ENCODE measurements at regions not wholly inside any gene's neighbourhood (a gene's known extent, or its start where the extent isn't known, plus 50 kb on each side); places are given as distances from the start of the nearest gene placed in this dataset.

DNA sequence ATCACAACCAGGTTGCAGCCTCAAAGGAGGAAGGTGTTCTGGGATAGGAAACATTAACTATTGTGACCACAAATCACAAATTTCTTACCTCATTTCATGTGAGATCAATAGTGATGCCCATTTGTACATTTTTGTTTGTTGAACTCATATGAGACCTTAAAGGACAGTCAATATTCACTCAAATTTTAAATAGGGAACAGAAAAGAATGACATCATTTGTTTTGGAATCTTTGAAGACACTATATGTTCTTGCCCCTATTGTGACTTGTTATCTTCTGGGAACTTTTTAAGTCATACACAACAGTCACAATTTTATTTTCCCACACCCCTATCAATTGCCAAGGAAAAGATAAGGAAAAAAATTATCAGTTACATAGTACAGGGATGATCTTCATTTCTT lies 346.5 kb downstream of the ARAP2 start:
- TF ChIP-seq ZFX (IDR thresholded peaks at IDR 0.05; ENCODE audit: borderline replicate concordance) = no peak
- TF ChIP-seq, protein P1, sequence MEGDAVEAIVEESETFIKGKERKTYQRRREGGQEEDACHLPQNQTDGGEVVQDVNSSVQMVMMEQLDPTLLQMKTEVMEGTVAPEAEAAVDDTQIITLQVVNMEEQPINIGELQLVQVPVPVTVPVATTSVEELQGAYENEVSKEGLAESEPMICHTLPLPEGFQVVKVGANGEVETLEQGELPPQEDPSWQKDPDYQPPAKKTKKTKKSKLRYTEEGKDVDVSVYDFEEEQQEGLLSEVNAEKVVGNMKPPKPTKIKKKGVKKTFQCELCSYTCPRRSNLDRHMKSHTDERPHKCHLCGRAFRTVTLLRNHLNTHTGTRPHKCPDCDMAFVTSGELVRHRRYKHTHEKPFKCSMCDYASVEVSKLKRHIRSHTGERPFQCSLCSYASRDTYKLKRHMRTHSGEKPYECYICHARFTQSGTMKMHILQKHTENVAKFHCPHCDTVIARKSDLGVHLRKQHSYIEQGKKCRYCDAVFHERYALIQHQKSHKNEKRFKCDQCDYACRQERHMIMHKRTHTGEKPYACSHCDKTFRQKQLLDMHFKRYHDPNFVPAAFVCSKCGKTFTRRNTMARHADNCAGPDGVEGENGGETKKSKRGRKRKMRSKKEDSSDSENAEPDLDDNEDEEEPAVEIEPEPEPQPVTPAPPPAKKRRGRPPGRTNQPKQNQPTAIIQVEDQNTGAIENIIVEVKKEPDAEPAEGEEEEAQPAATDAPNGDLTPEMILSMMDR (IDR thresholded peaks at IDR 0.05) = no peak
- H3K27ac ChIP-seq = no peak overlapping the region

DNA sequence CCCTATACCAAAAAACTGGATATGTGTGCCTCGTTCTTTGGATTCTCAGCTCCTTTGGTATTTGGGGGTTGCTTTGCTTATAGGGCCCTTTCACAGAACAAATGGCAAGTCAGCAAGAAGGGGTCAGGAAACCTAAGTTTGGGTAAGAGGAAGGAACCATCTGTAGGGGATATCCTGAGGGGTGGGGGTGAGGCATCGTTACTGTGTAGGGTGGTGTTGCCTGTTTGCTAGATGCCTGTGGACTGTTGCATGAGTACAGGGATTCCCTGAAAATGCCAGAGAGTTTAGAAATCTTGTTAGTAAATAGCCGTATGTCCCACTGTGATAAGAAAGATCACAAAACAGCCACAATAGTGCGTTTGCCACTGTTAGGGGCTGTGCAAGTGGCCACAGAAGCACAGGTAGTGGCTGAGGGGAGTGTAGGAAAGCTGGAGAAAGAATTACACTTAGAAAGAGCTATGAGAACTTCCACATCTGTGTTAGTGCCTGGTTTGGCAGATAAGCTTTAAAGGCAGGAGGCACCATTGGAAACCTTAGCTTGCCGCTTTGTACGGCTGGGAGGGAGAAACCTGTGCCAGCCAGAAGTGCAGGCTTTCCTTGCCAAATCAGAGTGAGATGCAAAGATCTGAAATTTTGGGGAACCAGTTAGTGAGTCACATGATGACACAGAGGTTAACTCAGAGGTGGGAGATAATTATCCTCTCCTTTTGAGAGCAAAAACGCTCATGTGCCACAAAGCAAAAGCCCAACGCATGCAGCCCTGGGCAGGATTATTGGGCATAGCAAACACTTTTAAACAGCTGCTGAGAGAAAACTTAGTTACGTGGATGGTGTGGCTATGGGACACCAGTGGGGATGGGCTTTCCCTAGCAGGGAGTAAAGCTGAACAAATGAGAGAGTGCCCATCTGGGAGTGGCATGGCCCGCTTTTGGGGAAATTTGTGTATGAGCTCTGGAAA lies 343.7 kb downstream of the ARAP2 start:
- TF ChIP-seq ZFX (IDR thresholded peaks at IDR 0.05; ENCODE audit: borderline replicate concordance) = no peak
- TF ChIP-seq, protein P1 (IDR thresholded peaks at IDR 0.05) = no peak
- H3K27ac ChIP-seq = no peak overlapping the region

DNA sequence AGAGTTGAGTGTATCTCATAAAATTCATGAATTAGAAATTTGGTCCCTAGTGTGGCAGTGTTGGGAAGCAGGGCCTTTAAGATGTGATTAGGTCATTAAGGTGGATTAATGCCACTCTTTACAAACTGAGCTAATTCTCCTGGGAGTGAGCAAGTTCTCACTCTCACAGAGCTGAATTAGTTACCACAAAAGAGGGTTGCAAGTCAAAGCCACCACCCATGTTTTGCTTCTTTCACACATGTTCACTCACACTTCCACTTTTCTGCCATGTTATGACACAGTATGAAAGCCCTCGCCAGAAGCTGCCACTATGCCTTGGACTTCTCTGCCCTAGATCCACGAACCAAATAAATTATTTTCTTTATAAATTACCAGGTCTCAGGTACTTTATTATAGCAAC lies 332.1 kb downstream of the ARAP2 start:
- H3K27ac ChIP-seq = no peak overlapping the region
- no peak for TF ChIP-seq ZFX (IDR thresholded peaks at IDR 0.05; ENCODE audit: borderline replicate concordance)
- TF ChIP-seq, protein P1 (IDR thresholded peaks at IDR 0.05) = no peak

DNA sequence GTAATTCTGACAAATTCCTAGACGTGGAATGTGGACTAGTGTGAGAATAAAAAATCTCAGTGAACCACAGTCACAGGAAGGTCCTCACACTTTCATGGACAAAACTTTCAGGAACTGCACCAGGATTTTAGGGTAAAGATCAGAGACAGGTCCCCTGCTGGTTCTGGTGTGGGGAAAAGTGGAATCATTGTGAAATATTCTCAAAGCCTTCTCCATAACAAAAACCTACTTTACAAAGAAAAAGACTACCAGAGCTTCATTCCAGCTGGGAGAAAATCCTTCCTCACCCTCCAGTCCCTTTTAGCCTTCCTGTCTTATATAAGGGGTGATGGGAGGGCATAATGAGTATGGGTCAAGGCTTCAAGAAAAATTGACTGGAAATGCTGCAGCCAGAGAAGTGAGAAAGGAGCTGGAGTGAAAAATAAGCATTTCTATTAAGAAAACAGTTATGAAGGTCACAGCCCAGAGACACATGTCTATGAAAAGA lies 325.8 kb downstream of the ARAP2 start:
- TF ChIP-seq, protein P1 (IDR thresholded peaks at IDR 0.05) = no peak
- no peak for TF ChIP-seq ZFX (IDR thresholded peaks at IDR 0.05; ENCODE audit: borderline replicate concordance)
- H3K27ac ChIP-seq = no peak overlapping the region

DNA sequence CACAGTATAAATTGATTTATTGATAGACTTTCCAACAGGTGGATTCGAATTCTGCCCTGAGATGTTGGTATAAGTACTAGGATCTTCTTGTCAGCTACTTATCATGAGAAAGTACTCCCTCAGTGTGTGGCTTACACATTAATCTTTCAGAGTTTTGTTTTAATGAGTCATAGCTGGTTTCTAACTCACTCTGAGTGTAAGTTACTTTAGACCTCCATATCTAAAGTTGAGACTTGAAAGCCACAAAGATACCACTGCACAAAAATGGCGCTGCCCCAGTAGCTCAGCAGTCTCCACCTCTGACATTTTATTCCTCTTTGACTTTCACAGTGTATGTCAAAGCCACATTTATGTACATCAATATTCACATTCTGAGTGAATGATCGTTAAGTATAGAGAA lies 318.5 kb downstream of the ARAP2 start:
- H3K27ac ChIP-seq = no peak overlapping the region
- TF ChIP-seq, protein P1 (IDR thresholded peaks at IDR 0.05) = no peak
- no peak for TF ChIP-seq ZFX (IDR thresholded peaks at IDR 0.05; ENCODE audit: borderline replicate concordance)

DNA sequence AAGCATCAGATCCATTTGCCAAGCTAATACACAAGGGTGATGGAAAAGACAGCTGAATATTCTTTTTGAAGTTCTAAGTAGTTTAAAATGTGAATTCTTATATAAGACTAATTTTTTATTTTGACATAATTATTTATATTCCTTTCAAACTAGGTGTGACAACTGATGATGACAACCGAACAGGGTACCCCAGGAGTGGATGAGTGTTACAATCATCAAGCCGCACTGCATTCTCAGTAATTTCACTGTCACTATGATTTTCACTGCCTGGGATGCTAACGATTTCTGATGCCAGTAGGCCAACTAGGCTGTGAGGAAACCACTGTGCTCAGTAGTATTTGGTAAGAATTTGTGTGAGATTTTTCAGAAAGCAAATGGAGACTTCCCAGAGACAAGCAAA lies 317.5 kb downstream of the ARAP2 start:
- TF ChIP-seq ZFX (IDR thresholded peaks at IDR 0.05; ENCODE audit: borderline replicate concordance) = no peak
- TF ChIP-seq, protein P1 (IDR thresholded peaks at IDR 0.05) = no peak
- H3K27ac ChIP-seq = no peak overlapping the region

DNA sequence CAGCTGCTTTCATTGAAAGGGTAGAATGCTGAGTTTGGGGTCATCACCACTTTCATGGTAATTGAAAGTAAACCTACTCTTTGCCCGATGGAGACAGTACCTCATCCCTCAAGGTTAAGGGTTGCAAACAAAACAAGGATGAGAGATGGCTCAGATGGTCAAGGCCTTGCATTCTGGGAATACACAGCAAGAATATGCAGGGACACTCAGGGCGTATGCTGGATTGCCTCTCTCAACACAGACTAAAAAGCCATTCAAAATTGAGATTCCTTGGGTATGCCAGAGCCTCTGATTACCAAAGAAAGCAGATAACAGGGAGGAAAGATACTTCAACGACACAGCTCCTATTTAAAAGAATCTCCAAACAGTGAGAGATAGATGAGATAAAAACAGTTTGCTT lies 310.4 kb downstream of the ARAP2 start:
- H3K27ac ChIP-seq = no peak overlapping the region
- TF ChIP-seq ZFX (IDR thresholded peaks at IDR 0.05; ENCODE audit: borderline replicate concordance) = no peak
- TF ChIP-seq, protein P1 (IDR thresholded peaks at IDR 0.05) = no peak

Measured in 22Rv1 (cell line).